Naive B cell (primary cell): ENCODE measurements at regions not wholly inside any gene's neighbourhood (a gene's known extent, or its start where the extent isn't known, plus 50 kb on each side); places are given as distances from the start of the nearest gene placed in this dataset.
"Not testable (repeated sequence)": the region's sequence is repeated elsewhere in the genome, so short reads cannot be mapped to it uniquely, and the experiment has no call there.

Source experiments
- ATAC-seq, 2 donors: fragments of 150-1000 bp; cut with Tn5 transposase; 2 replicates each; pipeline ENCODE4 v1.10.0; 2021; ENCODE audit warnings: low read depth in 2 of 2, mild to moderate bottlenecking in 2 of 2, moderate library complexity in 2 of 2
- DNase-seq: peaks from one replicate; pipeline ENCODE4 v3.0.0; 2022
- H3K27ac Mint-ChIP-seq, 6 donors: one replicate each; pipeline ENCODE4 v1.8.0; 2020 to 2022; ENCODE audit warnings: mild to moderate bottlenecking in 6 of 6, mixed read lengths in 6 of 6, moderate library complexity in 5 of 6, inconsistent platforms in 2 of 6
- H3K27me3 Mint-ChIP-seq, 3 donors: one replicate each; pipeline ENCODE4 v1.8.0; 2021 to 2022; ENCODE audit warnings: mixed read lengths in 3 of 3, mild to moderate bottlenecking in 1 of 3
- H3K36me3 Mint-ChIP-seq, 2 donors: one replicate each; pipeline ENCODE4 v1.8.0; 2020 to 2022; ENCODE audit warnings: mixed read lengths in 2 of 2, inconsistent platforms in 1 of 2, mild to moderate bottlenecking in 1 of 2
- H3K4me1 Mint-ChIP-seq, 3 donors: one replicate each; pipeline ENCODE4 v1.8.0; 2020 to 2022; ENCODE audit warnings: mixed read lengths in 3 of 3, inconsistent platforms in 1 of 3, mild to moderate bottlenecking in 1 of 3, moderate library complexity in 1 of 3
- H3K4me3 Mint-ChIP-seq, 8 donors: one replicate each; pipeline ENCODE4 v1.8.0; 2020 to 2022; ENCODE audit warnings: mild to moderate bottlenecking in 8 of 8, mixed read lengths in 8 of 8, moderate library complexity in 8 of 8, inconsistent platforms in 2 of 8
- H3K9me3 Mint-ChIP-seq, 7 donors: one replicate each; pipeline ENCODE4 v1.8.0; 2020 to 2022; ENCODE audit warnings: mixed read lengths in 7 of 7, mild to moderate bottlenecking in 5 of 7, inconsistent platforms in 2 of 7, moderate library complexity in 1 of 7

DNA sequence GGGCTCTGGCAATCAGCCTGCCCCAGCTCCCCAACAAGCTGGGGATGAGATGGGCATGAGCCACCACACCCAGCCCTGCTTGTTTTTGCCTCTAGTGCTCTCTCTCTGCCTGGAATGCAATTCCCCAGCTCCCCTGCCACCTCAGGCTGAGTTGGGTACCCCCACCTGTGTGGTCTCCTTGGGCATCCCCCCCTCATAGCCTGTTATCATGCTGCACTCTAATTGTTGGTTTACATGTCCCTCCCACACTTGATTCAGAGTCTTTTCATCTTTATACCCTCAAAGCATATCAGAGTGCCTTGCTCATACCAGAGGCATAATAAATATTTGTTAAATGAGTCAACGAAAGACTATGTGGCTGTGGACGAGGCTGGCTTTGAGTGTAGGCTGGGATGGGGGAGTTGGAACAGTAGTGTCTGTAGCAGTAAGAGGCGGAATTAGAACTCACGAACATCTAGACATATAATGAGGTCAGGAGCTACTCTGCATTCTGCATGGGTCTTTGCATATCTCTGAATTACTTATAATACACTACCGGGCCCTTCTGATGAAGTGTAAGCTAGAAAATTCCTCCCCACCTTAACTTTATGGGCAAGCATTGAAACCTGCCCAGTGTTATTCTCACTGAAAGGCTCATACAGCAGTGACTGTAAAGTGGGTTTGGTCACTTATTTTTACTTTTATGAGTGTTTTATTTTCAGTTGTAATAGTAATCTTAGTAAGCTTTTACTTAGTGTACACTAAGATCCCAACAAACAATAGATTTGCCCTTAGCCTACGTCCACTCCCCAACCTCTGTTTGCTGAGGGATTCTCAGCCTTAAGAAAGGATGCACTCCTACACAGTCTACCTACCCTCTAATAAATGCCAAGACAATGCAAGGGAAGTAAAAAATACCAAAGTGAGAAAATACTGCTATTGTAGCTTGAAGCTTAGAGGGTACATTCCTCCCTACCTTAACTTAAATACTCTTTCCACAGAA, 58.7 kb downstream of the EDN1 start:
- Mint-ChIP-seq H3K27me3 (peaks cover 0 to 21% (median 16%) of the 10 kb centered on the region in 3 donors), H3K4me3 (no peak overlapping the region), H3K4me1 (no peaks in the 10 kb centered on the region), H3K27ac (no peak overlapping the region), H3K36me3 (peaks cover 0 to 15% of the 10 kb centered on the region in 2 donors), H3K9me3 (peaks cover 8 to 35% (median 28%) of the 10 kb centered on the region in 7 donors)
- DNase-seq (no peak), ATAC-seq (no peak)

DNA sequence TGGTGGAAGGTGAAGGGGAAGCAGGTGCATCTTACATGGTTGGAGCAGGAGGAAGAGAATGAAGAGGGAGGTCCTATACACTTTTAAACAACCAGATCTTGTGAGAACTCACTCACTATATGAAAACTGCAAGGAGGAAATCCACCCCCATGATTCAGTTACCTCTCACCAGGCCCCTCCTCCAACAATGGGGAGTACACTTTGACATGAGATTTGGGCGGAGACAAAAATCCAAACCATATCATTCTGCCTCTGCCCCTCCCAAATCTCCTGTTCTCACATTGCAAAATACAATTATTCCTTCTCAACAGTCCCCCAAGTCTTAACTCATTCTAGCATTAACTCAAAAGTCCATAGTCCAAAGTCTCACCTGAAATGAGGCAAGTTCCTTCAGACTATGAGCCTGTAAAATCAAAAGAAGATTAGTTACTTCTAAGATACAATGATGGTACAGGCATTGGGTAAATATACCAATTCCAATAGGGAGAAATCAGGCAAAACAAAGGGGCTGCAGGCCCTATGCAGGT, 60.5 kb downstream of the EDN1 start:
- Mint-ChIP-seq H3K9me3 (peaks cover 8 to 35% (median 28%) of the 10 kb centered on the region in 7 donors), H3K27ac (no peak overlapping the region), H3K36me3 (peaks cover 0 to 15% of the 10 kb centered on the region in 2 donors), H3K4me1 (peaks cover 3 to 8% (median 4%) of the 10 kb centered on the region in 3 donors), H3K4me3 (peak overlapping the region in 1 of 8 donors; percentile 16), H3K27me3 (peaks cover 0 to 21% (median 10%) of the 10 kb centered on the region in 3 donors)
- DNase-seq (no peak), ATAC-seq (no peak)

- Mint-ChIP-seq H3K27ac (no peak overlapping the region), H3K36me3 (peaks cover 0 to 15% of the 10 kb centered on the region in 2 donors), H3K9me3 (peaks cover 8 to 35% (median 28%) of the 10 kb centered on the region in 7 donors), H3K27me3 (peaks cover 0 to 21% (median 10%) of the 10 kb centered on the region in 3 donors), H3K4me3 (no peak overlapping the region), H3K4me1 (peaks cover 7 to 15% (median 14%) of the 10 kb centered on the region in 3 donors)
- ATAC-seq = no peak
- no peak for DNase-seq
Observed at GRCh38 chr6:12351672-12352071, 61.5 kb downstream of the EDN1 start.

DNA sequence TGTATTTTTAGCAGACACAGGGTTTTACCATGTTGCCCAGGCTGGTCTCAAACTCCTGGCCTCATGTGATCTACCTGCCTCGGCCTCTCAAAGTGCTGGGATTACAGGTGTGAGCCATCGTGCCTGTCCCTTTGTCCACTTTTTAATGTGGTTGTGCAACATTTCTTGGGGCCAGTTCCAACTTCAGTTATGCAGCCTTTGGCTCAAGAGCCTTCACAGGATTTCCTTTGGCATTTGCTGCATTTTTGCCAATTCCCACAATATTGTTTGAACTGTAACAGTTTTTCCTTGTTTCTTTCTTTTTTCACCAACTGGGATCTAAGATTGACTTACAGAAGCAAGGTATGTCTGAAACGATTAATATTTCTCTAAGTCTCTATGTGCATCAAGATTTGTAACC, 63.6 kb downstream of the EDN1 start:
- no peak overlapping the region for H3K27ac Mint-ChIP-seq
- peaks cover 7 to 20% (median 15%) of the 10 kb centered on the region in 3 donors for H3K4me1 Mint-ChIP-seq
- peaks cover 8 to 34% (median 28%) of the 10 kb centered on the region in 7 donors for H3K9me3 Mint-ChIP-seq
- H3K36me3 Mint-ChIP-seq = peaks cover 0 to 15% of the 10 kb centered on the region in 2 donors
- no peak for DNase-seq
- no peak overlapping the region for H3K4me3 Mint-ChIP-seq
- H3K27me3 Mint-ChIP-seq = peaks cover 0 to 11% (median 2%) of the 10 kb centered on the region in 3 donors
- no peak for ATAC-seq

DNA sequence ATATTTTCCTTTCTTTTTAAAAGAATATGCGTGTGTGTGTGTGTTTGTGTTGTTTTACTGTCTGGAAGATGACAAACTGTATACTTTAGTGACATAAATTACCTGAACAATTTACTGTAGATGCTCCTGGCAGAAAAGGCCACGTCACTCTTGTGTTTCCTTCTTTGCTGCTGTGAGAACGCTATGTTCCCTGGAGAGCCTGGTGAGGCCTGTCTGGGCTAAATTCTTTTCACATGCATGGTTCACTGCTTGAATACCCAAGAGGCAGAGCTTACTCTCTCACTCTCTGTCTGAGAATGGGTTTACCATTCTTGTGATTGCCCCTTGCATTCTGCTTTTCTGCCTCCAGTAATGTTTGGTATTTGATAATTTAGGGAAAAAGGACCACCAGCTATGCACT, 64.3 kb downstream of the EDN1 start:
- peaks cover 8 to 34% (median 28%) of the 10 kb centered on the region in 7 donors for H3K9me3 Mint-ChIP-seq
- peak overlapping the region in 1 of 8 donors; percentile 28 for H3K4me3 Mint-ChIP-seq
- H3K27me3 Mint-ChIP-seq = peaks cover 0 to 5% (median 0%) of the 10 kb centered on the region in 3 donors
- peaks cover 0 to 13% of the 10 kb centered on the region in 2 donors for H3K36me3 Mint-ChIP-seq
- no peak overlapping the region for H3K27ac Mint-ChIP-seq
- H3K4me1 Mint-ChIP-seq = peaks cover 7 to 20% (median 15%) of the 10 kb centered on the region in 3 donors
- peak in 1 of 2 donors; percentile 28 for ATAC-seq
- DNase-seq = no peak

DNA sequence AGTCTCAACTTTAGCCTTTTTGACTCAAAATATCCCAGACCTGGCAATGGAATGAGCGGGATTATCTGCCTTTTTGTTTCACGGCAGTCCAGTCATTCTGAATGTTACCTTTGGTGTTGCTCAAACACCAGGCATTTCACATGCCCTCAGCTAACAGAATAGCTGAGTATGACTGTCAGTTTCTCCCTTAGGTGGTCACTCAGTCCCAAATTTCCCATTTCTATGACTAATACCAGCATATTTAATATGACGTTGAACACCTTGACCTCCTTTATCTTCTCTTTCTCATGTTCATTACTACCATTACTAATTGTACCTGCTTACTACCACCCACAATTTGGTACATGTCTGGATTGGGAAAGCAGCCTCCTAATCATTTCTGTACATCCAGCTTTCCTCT, 65.2 kb downstream of the EDN1 start:
- peaks cover 4 to 34% (median 26%) of the 10 kb centered on the region in 7 donors for H3K9me3 Mint-ChIP-seq
- H3K4me3 Mint-ChIP-seq = no peak overlapping the region
- peaks cover 7 to 20% (median 15%) of the 10 kb centered on the region in 3 donors for H3K4me1 Mint-ChIP-seq
- peak overlapping the region in 1 of 6 donors; percentile 17 for H3K27ac Mint-ChIP-seq
- peaks cover 0 to 8% of the 10 kb centered on the region in 2 donors for H3K36me3 Mint-ChIP-seq
- DNase-seq (no peak), ATAC-seq (no peak)
- no peaks in the 10 kb centered on the region for H3K27me3 Mint-ChIP-seq

- Mint-ChIP-seq H3K4me3 (no peak overlapping the region), H3K9me3 (peaks cover 3 to 23% (median 17%) of the 10 kb centered on the region in 7 donors), H3K36me3 (peaks cover 0 to 8% of the 10 kb centered on the region in 2 donors), H3K4me1 (peaks cover 7 to 20% (median 15%) of the 10 kb centered on the region in 3 donors), H3K27me3 (no peaks in the 10 kb centered on the region), H3K27ac (peak overlapping the region in 2 of 6 donors; percentile 15 to 44)
- no peak for ATAC-seq
- no peak for DNase-seq
Observed at GRCh38 chr6:12356431-12356830, 66.3 kb downstream of the EDN1 start.

- Mint-ChIP-seq H3K36me3 (peaks cover 0 to 8% of the 10 kb centered on the region in 2 donors), H3K27ac (peak overlapping the region in 4 of 6 donors; percentile 53 to 75 (median 68)), H3K9me3 (peaks cover 2 to 14% (median 9%) of the 10 kb centered on the region in 7 donors), H3K4me3 (peak overlapping the region in 5 of 8 donors; percentile 8 to 82 (median 41)), H3K27me3 (no peaks in the 10 kb centered on the region), H3K4me1 (peaks cover 7 to 20% (median 15%) of the 10 kb centered on the region in 3 donors)
- ATAC-seq (peak; percentile 88), DNase-seq (peak; percentile 55)
Observed at GRCh38 chr6:12356983-12357972, 67.1 kb downstream of the EDN1 start.

DNA sequence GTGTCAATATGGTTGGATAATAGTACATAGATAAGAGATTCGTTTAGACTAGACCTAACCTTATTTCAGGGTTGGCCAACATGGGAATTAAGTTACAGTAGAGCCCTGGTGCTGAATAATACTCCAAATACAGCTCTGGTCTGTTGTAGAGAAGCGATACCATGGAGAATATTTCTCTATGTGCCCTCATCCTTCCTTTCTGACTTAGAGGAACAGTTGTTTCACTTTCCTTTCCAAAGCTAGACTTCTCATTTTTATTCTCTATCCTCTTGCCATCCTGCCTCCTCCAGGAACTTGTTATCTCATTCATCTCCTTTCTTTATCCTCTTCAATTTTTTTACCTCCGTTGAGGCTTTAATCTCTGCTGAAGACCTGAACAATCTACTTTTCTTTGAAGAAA, 68.9 kb downstream of the EDN1 start:
- Mint-ChIP-seq H3K4me3 (peak overlapping the region in 1 of 8 donors; percentile 13), H3K36me3 (no peaks in the 10 kb centered on the region), H3K4me1 (peaks cover 16 to 26% (median 21%) of the 10 kb centered on the region in 3 donors), H3K9me3 (peaks cover 0 to 4% (median 0%) of the 10 kb centered on the region in 7 donors), H3K27me3 (no peaks in the 10 kb centered on the region), H3K27ac (no peak overlapping the region)
- no peak for DNase-seq
- ATAC-seq = no peak

- no peak for ATAC-seq
- Mint-ChIP-seq H3K27me3 (no peaks in the 10 kb centered on the region), H3K36me3 (no peaks in the 10 kb centered on the region), H3K9me3 (peaks cover 0 to 4% (median 0%) of the 10 kb centered on the region in 7 donors), H3K27ac (no peak overlapping the region), H3K4me3 (no peak overlapping the region), H3K4me1 (peaks cover 10 to 17% (median 15%) of the 10 kb centered on the region in 3 donors)
- DNase-seq = no peak
Observed at GRCh38 chr6:12361042-12361765, 71.0 kb downstream of the EDN1 start.

DNA sequence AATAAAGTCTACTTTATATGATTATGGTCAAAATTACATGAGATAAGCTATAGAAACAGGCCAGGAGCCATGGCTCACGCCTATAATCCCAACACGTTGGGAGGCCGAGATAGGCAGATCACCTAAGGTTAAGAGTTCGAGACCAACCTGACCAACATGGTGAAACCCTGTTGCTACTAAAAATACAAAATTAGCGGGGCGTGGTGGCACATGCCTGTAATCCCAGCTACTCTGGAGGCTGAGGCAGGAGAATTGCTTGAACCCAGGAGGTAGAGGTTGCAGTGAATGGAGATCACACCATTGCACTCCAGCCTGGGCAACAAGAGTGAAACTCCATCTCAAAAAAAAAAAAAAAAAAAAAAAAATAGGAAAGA, 73.1 kb downstream of the EDN1 start:
- H3K9me3 Mint-ChIP-seq, ATAC-seq, H3K36me3 Mint-ChIP-seq, H3K27me3 Mint-ChIP-seq, H3K27ac Mint-ChIP-seq, DNase-seq: not testable (repeated sequence)
- H3K4me1 Mint-ChIP-seq = peaks cover 6 to 13% (median 10%) of the 10 kb centered on the region in 3 donors
- peak overlapping the region in 4 of 8 donors; percentile 5 to 49 (median 27) for H3K4me3 Mint-ChIP-seq
